Bronchial epithelial cell (primary cell): ENCODE measurements at regions not wholly inside any gene's neighbourhood (a gene's known extent, or its start where the extent isn't known, plus 50 kb on each side); places are given as distances from the start of the nearest gene placed in this dataset.

ENCODE experiments used
- DNase-seq: peaks from one replicate; pipeline ENCODE4 v3.0.0-alpha.2; 2010; ENCODE audit warnings: low read depth
- FAIRE-seq: peaks from 2 replicates; lab custom pipeline; 2011; peaks lifted over from hg19 to GRCh38; lab: Jason Lieb, UNC
- H3K27me3 ChIP-seq: 2 replicates; pipeline ENCODE4 v1.5.1; 2011; ENCODE audit warnings: low read length; ENCODE audit not compliant: control insufficient read depth, insufficient read depth
- H3K36me3 ChIP-seq: 2 replicates; pipeline ENCODE4 v1.5.1; 2011; ENCODE audit warnings: low read length; ENCODE audit not compliant: control insufficient read depth, insufficient read depth
- H3K4me3 ChIP-seq: 2 replicates; pipeline ENCODE4 v1.5.1; 2011; ENCODE audit warnings: mild to moderate bottlenecking, low read depth, low read length, control low read depth
- TF ChIP-seq, protein P1 (sequence below): IDR thresholded peaks from 2 replicates; pipeline ENCODE4 v1.5.1; 2011; ENCODE audit warnings: mild to moderate bottlenecking, moderate library complexity, low read length, control low read depth, inconsistent platforms; ENCODE audit not compliant: insufficient read depth, severe bottlenecking

- no peaks in the 10 kb centered on the region for H3K27me3 ChIP-seq
- TF ChIP-seq, protein P1, sequence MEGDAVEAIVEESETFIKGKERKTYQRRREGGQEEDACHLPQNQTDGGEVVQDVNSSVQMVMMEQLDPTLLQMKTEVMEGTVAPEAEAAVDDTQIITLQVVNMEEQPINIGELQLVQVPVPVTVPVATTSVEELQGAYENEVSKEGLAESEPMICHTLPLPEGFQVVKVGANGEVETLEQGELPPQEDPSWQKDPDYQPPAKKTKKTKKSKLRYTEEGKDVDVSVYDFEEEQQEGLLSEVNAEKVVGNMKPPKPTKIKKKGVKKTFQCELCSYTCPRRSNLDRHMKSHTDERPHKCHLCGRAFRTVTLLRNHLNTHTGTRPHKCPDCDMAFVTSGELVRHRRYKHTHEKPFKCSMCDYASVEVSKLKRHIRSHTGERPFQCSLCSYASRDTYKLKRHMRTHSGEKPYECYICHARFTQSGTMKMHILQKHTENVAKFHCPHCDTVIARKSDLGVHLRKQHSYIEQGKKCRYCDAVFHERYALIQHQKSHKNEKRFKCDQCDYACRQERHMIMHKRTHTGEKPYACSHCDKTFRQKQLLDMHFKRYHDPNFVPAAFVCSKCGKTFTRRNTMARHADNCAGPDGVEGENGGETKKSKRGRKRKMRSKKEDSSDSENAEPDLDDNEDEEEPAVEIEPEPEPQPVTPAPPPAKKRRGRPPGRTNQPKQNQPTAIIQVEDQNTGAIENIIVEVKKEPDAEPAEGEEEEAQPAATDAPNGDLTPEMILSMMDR = no peak
- FAIRE-seq = no peak
Observed at GRCh38 chr11:114892381-114893197, 214.3 kb downstream of the NXPE2 start.

DNA sequence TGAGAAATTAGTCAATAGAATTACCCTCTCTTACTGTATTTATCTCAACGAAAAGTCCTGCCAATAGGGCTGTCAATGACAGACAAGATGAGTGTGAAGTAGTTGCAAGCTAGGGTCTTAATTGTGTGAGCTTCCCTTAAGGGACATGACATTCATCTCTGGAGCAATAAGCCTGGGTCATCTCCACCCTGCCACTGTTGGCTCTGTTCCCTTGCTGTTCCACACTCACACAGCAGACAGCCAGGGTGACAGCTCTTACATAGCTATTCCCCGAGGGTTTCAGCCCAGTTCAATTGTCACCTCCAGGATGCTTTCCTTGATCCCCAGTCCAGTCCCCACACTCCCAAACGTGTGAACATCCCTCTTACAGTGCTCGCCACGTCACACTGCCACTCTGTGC is 215.0 kb downstream of the NXPE2 start:
- no peak for FAIRE-seq
- TF ChIP-seq, protein P1 = no peak
- Histone ChIP-seq H3K27me3 (no peaks in the 10 kb centered on the region), H3K36me3 (no peaks in the 10 kb centered on the region), H3K4me3 (no peak overlapping the region)
- no peak for DNase-seq

More at GRCh38 chr11:114892381-114893197, 214.3 kb downstream of the NXPE2 start:
- no peaks in the 10 kb centered on the region for H3K36me3 ChIP-seq
- no peak overlapping the region for H3K4me3 ChIP-seq
- no peak for DNase-seq

- TF ChIP-seq, protein P1 = no peak
- no peak for DNase-seq
- no peak overlapping the region for H3K4me3 ChIP-seq
- no peak for FAIRE-seq
- H3K36me3 ChIP-seq = no peaks in the 10 kb centered on the region
- H3K27me3 ChIP-seq = no peaks in the 10 kb centered on the region
Observed at GRCh38 chr11:114896594-114896993, 218.3 kb downstream of the NXPE2 start.

GRCh38 chr11:114909866-114910265 is 231.5 kb downstream of the NXPE2 start:
- FAIRE-seq = no peak

DNA sequence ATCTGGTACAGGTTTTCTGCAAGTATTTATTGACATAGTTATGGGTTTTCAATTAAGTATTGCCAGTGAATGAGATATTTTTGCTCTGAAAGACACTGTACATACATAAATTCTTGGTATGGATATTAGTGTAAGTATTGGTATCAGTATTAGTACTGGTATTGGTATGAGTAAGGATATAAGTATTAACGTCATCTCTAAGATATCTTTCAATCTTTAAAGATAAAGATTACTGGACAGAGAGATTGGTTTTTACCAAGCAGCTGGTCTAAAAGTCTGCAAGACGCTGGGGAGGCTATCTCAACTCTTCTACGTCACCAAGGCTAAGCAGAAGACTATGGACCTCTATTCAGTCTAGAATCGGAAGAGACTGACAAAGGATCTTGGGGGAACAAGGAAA is 234.5 kb downstream of the NXPE2 start:
- FAIRE-seq = no peak
- H3K4me3 ChIP-seq = no peak overlapping the region
- H3K27me3 ChIP-seq = no peaks in the 10 kb centered on the region
- TF ChIP-seq, protein P1 = no peak
- DNase-seq = no peak
- no peaks in the 10 kb centered on the region for H3K36me3 ChIP-seq

More at GRCh38 chr11:114909866-114910265, 231.5 kb downstream of the NXPE2 start:
- Histone ChIP-seq H3K27me3 (no peaks in the 10 kb centered on the region), H3K36me3 (no peaks in the 10 kb centered on the region), H3K4me3 (no peak overlapping the region)
- DNase-seq = no peak
- TF ChIP-seq, protein P1 = no peak
